GM04503 (cell line): ENCODE measurements at regions not wholly inside any gene's neighbourhood (a gene's known extent, or its start where the extent isn't known, plus 50 kb on each side); places are given as distances from the start of the nearest gene placed in this dataset.

Experiments used
- DNase-seq: peaks from one replicate; pipeline ENCODE4 v3.0.0-alpha.2; 2012; ENCODE audit warnings: low read depth

DNA sequence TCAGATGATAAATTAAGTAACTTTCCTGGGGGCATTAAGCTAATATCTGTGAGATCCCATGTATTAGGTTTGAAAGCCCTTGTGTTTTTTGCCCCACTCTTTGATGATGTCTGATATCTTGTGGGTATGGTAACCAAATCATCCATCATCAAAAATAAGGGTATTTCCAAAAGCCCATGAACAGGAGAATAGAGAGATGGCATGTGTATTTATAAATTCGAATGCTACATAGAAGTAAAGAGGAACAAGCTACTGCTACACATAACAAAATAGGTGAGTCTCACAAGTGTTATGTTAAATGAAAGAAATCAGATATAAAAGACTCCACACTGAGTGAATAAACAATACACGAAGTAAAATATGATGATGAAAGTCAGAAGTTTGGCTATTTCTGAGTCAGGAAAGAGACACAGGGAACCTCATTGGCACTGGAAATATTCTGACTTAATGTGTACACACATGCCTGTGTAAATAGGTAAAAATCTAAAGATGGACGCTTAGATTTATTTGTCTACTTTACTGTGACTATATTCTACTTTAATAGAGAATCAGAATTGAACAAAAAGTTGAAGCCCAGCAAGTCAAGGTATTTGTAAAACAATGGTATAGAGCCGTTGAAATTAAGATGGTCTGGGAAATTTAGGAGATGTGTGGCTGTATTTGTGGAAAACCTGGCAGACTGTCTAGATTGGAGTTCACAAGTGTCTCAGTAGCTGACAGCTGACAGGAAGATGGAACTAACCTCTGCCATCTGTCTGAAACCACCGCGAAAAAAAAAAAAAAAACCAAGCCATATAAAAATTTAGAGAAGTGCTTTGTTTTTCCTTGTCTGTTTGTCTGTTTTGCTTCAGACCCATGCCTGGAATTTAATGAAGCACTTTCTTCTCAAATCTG is 111.0 kb upstream of the TGFBR2 start:
- DNase-seq: no peak

DNA sequence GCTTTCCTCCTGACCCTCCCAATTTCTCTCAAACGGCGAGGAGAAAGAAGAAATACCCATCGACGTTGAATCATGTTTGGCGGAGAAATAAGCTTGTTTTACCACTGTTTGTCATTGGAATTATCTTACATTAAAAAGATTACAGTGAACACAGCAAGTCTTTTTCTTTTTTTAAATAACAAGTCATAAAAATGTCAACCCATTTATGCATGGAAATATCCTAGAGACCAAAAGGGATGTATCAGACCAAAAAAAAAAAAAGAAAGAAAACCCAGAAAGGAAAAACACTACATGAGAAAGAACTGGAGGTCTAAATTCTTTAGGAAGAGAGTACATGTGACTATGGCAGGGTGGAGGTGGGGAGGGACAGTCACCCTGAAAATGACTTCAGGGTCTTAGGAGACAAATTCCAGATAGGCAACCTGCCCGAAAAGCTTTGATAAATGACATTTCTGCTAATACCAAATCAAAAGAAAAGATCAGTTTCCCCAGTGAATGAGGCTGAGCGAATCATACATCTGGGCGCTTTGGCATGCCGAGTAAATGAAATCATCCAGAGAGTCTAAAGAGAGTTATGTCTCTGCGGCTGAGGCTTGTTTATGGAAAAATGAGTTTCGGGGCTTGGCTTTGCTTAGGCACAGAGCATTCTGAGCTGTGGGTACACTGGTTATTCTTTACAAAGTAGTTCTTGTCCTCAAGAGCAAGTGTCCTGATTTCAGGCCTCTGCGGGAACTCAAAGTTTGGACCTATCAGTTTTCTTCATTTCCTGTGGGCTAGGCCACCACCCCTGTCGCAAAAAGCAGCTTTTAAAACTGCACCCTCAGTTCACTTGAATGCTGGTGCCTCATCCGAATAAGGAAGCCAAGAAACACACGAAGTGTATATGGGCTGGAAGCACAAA is 110.1 kb upstream of the TGFBR2 start:
- DNase-seq: no peak

DNA sequence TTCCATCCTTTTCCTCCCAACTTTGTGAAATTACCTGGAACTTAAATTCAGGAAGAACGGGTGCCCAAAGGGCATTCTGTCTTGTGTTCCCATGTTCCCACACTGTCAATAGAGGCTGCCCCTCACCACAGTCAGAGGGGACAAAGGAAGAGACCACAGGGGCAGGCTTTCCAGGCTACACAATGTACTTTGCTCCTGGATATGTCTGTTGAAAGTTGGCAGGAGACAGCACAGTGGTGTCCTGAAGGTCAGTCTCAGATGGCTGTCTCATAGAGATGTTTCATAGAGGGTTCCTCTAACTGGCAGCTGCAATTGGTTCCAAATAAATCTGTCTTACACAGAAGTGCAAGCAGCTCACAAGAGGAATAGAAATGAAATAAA is 107.8 kb upstream of the TGFBR2 start:
- DNase-seq: no peak

DNA sequence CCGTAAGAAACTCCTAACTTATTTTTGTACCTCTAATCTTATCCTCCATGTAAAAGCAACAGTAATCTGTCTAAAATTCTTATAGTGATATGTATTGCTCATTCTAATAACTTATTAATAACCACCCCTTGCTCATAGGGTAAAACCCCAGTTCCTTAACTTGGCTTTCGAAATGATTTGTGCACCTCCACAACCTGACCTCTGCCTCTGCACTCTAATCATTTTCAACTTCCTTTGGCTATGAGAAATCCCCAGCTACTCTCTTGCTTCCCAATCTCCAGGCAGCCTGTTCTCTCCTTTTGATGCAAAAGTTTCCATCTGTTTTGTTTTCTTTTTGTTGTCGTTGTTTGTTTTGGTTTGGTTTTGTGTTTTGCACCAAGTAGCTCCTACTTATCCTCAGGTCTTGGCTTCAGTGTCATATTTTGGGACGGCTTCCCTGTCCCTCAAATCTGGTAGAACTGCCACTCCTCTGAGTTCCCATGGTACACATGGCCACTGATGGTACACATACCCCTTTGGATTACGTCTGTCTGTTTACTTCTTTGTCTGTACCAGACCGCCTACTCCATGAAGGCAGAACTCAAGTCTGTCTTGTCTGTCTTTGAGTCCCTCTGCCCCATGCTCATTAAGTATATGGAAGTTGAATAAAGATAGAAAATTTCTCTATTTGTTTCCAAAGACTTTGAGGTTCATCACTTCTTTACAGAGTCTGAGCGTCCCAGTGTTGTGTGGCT is 105.6 kb upstream of the TGFBR2 start:
- no peak for DNase-seq

DNA sequence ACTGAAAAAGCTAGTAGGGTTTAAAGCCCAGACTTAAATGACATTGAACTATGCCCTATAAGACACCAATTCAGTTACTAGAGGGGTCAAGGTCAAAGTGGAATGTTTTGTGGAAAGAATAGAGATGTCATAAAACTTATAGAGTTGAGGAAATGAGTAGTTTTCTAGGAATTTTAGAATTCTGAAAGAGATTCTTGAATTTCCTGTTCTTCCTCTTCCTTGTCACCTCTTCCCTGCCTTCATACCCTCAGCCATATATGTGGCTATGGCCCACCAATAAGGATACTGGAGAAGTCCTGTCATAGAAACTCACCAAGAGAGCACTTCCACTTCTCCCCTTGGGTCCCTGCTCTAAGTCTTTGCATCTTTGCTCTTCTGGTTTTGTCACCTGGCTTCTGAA is 104.9 kb upstream of the TGFBR2 start:
- DNase-seq: no peak

DNA sequence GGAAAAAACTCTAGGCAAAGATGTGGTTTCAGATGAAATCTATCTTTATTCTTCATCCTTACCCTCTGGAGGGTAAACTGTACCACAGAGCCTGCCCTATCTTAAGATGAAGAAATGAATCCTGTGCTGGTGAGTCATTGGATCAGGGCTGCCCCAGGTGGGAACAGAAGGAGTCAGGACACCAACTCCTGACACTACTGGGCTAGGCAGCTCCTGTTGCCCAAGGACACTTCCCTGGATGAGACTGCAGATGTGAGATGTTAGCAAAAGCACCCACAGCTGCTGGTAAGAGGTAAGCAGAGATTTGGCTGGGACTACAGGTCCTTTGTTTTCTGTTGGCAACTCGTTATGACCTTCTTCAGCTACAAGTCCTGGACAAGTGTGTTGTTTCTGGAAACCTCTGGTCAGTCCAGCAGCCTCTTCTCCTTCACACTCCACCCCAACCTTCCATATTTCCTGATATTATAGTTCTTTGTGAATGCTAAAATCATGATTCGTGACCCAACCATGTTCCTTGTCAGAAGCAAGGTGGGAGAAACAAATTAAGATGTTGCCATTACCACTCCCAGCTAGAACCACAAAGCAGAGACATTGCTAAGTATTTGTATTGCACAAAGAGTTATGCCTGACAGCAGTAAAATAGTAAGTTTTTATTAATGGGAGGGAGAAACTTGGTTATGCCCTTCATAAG is 104.2 kb upstream of the TGFBR2 start:
- no peak for DNase-seq

DNA sequence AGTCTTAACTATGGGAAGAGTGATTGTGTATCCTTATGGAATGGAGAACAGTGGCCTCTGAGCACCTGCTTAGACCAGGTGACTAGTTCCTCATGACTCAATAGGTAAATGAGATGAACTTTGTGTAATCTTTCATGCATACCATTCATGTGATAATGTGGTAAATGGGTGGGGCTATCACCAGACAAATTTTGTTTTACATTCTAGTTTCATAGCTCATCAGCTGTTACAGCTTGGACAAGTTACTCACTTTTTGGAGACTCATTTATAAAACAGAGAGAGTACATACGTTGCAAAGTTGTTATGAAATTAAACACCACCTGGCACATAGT is 103.7 kb upstream of the TGFBR2 start:
- DNase-seq: peak; percentile 44

DNA sequence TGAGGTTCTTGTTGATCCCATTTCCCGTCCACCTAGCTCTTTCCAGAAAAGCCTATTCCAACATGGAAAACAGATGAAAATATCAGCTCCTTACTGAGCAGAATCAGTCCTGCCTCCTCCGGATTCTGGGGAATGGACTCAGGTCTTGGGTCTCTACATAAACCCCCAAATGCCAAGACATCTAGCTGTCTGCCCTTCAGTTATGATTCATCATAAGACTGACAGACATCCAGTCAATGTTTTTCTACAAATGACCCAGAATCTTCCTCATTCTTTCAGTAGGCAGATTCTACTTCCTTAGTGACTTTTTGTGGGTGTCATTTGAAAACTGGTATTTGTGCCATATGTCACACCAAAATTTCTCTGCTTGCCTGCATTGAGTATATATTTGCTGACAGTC is 103.0 kb upstream of the TGFBR2 start:
- DNase-seq: no peak

DNA sequence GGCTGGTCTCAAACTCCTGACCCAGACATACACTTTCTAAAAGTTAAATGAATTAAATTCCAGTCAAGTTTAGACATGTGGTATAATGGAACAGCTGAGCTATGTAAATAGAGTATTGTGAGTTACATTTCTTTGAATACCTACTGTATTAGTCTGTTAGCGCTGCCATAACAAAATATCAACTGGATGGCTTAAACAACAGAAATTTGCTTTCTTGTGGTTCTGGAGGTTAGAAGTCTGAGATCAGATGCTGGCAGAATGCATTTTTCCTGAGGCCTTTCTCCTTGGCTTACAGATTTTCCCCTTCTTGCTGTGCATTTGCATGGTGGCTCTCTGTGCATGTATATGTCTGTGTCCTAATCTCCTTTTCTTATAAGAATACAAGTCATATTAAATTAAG is 101.5 kb upstream of the TGFBR2 start:
- DNase-seq: no peak

DNA sequence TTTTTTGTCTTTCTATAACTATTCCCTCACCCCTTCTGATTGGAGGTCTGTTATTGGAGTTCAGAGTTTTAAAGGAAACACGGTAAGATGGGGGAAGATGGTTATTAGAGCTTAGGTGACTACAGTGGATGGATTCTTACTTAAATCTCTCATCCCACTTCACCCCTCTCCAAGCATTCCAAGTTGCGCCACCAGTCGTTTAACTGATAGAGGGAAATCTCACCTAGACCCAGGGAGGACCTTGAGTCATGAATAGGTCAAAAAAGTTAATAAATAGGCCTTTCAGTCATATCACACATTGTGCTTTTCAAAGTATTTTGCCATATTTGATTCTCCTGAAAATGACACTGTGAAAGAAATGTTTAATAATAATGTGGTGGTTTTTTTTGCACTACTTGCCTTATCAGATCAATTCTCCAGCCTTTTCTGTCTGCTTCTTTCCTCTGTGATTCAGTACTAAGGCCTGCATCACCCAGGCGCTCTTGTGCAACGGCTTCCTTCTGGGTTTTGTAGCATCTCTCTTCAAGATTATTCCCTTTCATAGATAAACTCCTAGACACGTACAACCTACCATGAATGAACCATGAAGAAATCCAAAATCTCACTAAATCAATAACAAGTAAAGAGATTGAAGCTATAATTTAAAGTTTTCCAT is 100.4 kb upstream of the TGFBR2 start:
- no peak for DNase-seq

DNA sequence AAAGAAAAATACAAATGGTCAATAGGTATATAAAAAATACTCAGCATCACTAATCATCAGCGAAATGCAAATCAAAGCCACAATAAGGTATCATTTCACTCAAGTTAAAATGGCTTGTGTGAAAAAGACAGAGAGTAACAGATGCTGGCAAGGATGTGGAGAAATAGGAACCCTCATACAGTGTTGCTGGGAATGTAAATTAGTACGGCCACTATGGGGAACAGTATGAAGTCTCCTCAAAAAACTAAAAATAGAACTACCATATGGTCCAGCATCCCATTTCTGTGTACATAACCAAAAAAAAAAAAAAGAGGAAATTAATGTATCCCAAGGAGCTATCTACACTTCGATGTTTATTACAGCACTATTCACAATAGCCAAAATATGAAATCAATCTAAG is 98.1 kb upstream of the TGFBR2 start:
- DNase-seq: no peak

DNA sequence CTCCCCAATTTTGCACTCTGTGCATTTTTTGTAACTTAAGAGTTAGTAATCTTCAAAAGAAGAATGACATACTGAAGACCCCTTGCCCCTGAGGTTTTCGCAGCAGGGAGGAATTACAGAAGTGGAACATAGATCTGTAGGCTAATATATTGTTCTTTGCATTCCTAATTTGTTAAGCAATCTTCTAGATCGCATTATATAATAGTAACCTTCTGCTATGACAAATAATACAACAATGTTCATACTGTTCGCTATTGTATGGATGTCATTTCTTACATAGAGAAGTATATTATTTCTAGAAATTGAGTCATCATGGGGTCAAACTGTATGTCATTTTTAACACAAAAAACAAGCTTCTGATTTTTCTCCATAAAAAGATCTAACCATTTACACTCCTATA is 95.8 kb upstream of the TGFBR2 start:
- no peak for DNase-seq

DNA sequence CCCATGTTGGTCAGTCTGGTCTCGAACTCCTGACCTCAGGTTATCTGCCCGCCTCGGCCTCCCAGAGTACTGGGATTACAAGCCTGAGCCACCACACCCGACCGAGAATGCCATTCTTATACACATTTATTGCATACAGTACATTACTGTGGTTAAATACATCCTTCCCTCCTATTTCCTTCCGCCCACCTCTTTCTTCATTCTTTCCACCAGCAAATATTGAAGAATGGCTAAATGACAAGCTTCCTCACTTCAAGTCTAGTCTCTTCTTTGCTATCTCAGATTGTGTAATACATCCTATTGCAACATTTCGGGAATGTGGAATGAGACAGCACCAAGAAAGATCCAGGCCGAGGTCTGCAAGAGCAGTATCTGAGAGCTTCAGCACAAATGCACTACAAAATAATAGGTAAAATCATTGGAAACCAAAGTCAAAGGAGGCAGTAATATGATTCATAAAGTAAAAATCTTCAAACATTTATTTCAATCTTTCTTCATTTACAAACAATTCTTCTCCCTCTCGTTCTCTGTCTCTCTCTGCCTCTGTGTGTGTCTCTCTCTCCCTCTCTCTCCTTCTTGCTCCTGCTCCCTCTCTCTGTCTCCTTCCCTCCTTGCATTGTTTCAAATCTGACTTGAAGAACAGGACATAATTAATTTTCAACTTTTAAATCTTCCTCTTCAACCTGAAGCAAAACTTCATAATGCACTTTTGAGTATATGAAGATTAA is 94.7 kb upstream of the TGFBR2 start:
- DNase-seq: peak; percentile 97

DNA sequence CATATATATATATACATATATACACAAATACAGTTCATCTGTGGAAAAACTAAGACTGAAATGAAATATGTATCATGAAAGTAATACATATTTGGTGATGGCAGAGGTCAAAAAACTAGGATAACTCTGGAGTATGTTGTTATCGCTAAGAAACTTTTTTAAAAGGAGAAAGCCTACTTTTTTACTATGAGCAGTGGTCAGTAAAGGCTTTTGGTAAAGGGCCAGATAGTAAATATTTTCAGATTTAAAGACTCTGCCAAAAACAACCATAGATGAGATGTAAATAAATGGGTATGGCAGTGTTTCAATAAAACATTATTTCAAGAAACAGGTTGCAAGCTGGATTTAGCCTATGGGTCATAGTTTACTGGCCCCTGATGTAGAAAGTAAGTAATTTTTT is 93.8 kb upstream of the TGFBR2 start:
- DNase-seq: no peak

DNA sequence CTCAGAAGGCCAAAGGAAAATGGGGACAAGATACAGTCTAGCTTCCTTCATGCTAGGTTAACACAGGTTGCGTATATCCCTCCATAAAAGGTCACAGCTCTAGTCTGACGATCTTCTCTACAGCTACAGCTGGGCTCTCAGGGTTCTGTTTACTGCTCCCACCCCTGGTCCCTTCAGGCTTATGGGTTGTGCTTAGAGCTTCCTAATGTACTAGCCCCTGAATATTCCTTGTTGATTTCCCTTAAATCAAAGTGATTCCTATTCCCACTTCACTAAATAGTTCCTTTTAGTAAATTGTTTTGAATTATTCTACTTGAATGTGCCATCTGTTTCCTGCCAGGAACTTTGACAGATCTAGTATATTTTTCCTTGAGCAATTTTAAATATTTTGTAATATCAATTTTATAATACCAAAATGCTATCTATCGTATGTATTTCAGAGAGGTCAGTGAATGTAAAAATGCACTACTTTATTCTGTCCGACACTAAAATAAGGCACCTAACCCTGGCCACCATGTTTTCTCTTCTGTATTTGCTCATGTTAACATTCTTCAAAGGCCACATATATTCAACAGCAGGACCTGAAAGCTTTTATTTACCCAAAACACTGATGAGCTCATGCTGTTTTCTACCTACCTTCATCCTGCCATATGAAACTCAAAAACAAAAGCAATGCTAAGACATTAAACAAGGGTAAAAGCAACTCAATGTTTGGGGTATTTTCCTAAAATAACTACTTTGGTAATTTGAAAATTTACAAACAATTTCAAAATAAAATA is 92.8 kb upstream of the TGFBR2 start:
- DNase-seq: no peak

DNA sequence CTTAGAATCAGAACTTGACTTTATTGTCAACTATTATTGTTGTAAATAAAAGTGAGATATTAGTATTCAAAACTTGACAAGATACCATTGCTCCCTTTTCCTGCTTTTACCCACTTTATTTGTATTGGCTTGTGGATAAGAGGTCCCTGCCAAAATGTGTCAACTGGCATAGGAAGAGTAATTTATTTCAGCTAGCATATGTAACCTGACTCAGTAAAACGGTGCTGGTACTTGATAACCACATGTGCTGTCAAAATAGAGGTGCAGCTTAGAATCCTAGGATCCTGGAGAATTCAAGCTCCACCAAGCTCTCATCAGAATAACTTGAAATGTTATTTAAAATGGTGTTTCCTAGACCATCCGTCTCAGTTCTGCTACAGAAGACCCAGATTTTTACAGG is 90.2 kb upstream of the TGFBR2 start:
- DNase-seq: no peak

DNA sequence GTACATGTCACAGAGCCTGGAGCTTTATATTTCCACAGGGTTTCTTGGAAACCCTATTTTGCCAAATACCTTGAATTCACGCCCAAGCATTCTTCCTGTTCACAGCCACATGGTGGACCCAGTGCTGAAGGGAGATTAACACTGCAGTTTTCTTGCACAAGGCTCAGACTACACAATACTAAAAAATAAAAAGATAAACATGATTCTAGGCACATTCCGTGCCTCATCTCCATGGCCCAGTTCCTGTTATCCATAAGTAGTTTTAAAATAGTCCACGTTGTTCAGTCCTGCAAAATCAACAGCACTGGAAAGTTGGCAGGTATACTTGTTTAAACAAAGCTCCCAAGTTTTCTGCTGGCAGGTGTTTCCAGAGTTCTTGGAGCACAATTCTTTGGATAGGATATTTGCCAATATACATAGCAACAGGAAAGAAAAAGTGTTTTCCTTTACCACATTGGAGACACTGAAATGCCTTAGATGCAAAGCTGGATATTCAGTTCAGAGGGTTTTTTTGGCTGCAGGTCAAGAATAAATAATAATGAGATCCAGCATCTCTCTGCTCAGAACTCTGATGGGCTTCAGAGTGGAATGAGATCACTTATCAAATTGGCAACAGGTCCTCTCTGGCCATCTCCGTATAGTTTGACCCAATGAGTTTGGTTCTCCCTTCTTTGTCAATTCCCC is 88.1 kb upstream of the TGFBR2 start:
- DNase-seq: no peak

DNA sequence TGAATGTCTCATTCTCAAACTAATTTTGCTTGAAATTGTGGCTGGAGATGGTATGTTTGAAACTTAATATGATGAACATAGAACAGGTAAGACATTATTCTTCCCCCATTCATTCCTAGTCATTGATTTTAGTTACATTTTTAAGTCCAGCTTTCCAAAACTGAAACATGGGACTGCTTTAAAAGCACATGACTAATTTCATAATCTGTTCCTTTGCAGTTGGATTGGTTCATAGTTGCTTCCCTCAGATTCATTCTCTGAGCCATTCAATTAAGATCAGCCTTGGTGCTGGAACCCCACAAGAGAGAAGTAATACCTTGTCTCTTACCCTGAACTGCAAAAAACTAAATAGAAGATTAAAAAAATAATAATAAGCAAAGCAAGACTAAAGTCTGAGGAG is 87.5 kb upstream of the TGFBR2 start:
- DNase-seq: no peak

DNA sequence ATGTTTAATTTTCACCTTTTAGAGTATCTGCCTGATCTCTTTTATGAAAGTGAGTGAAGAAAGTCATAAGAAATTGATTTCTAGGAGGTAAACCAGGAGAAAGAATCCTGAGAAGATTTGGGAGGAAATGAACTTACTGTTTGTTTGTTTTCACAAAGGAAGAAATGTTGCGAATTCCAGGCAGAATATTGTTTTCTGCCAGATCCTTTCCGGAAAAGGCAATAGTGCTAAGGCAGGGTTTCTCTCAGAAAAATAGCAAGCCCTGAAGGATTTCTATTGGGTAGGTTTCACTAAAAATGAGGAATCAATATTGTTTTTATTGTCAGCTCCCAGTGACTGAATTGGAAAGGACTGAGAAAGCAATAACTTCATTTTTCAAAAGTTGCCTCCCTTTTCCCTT is 85.7 kb upstream of the TGFBR2 start:
- DNase-seq: no peak
